Endothelial cell of umbilical vein (primary cell): ENCODE measurements at regions not wholly inside any gene's neighbourhood (a gene's known extent, or its start where the extent isn't known, plus 50 kb on each side); places are given as distances from the start of the nearest gene placed in this dataset.
"Not testable (repeated sequence)": the region's sequence is repeated elsewhere in the genome, so short reads cannot be mapped to it uniquely, and the experiment has no call there.

Experiments used
- BruUV-seq: library from RNA; stranded (reverse); fragments of 400-500 nt; replicated peaks from 2 replicates; lab custom pipeline; 2021; lab: Mats Ljungman, UMichigan
- CTCF ChIA-PET: fragments of 300-600, 350-600 bp; sonication (Branson Sonifier 250); formaldehyde crosslinking; loops from one replicate; lab custom pipeline; 2021; ENCODE audit warnings: antibody characterized with exemption, inconsistent platforms; lab: Charles Lee
- POLR2A ChIA-PET: fragments of 300-600, 350-600 bp; sonication (Branson Sonifier 250); formaldehyde crosslinking; loops from one replicate; lab custom pipeline; 2021; ENCODE audit warnings: antibody characterized with exemption, inconsistent platforms; lab: Charles Lee
- DNase-seq: peaks from one replicate; pipeline ENCODE4 v3.0.0-alpha.2; 2011; ENCODE audit warnings: low read depth, low spot score
- FAIRE-seq: peaks from 2 replicates; lab custom pipeline; 2011; peaks lifted over from hg19 to GRCh38; lab: Jason Lieb, UNC
- H2AFZ ChIP-seq: 2 replicates; pipeline ENCODE4 v1.6.0; 2012; ENCODE audit warnings: low read depth, low read length, control low read depth, inconsistent platforms
- H3K27ac ChIP-seq: 2 replicates; pipeline ENCODE4 v1.5.1; 2011; ENCODE audit warnings: low read depth, mild to moderate bottlenecking, control low read depth, low read length, moderate library complexity; ENCODE audit not compliant: insufficient read depth
- H3K27me3 ChIP-seq, 2 experiments: 2 replicates each; pipeline versions ENCODE4 v1.6.0 to v1.6.1; 2011; ENCODE audit warnings: low read length in 2 of 2, mixed read lengths in 1 of 2; ENCODE audit not compliant: control insufficient read depth in 2 of 2, insufficient read depth in 2 of 2
- H3K36me3 ChIP-seq, 2 experiments: 2 replicates in 1 of 2; 3 replicates in 1 of 2; pipeline ENCODE4 v1.5.1; 2011; ENCODE audit warnings: low read length in 2 of 2, mild to moderate bottlenecking in 1 of 2, moderate library complexity in 1 of 2; ENCODE audit not compliant: control insufficient read depth in 2 of 2, insufficient read depth in 2 of 2; ENCODE audit errors: extremely low read depth in 1 of 2
- H3K4me1 ChIP-seq: 3 replicates; pipeline ENCODE4 v1.5.1; 2011; ENCODE audit warnings: mild to moderate bottlenecking, low read length; ENCODE audit not compliant: control insufficient read depth, insufficient read depth; ENCODE audit errors: extremely low read depth
- H3K4me2 ChIP-seq: 2 replicates; pipeline ENCODE4 v1.6.1; 2011; ENCODE audit warnings: low read length, control low read depth, mixed read lengths; ENCODE audit not compliant: insufficient read depth
- H3K4me3 ChIP-seq, 3 experiments: fragments of 200-600 bp in 1 of 3; sonication (generic), shearing (Covaris generic) in 1 of 3; replicated peaks in 1 of 3; 2 replicates each; pipeline ENCODE4 v1.5.1; 2011 to 2016; ENCODE audit warnings: control low read depth in 3 of 3, low read length in 3 of 3, mild to moderate bottlenecking in 2 of 3, inconsistent platforms in 1 of 3, low read depth in 1 of 3, moderate library complexity in 1 of 3; ENCODE audit not compliant: insufficient read depth in 1 of 3
- H3K79me2 ChIP-seq: 2 replicates; pipeline ENCODE4 v1.6.0; 2012; ENCODE audit warnings: low read length, inconsistent platforms; ENCODE audit not compliant: control insufficient read depth, insufficient read depth
- H3K9ac ChIP-seq: replicated peaks from 2 replicates; pipeline ENCODE3; 2011; ENCODE audit warnings: low read length, control low read depth; ENCODE audit not compliant: insufficient read depth; ENCODE audit errors: extremely low read depth
- H3K9me1 ChIP-seq: replicated peaks from 3 replicates; pipeline ENCODE4 v1.6.0; 2011; ENCODE audit warnings: mild to moderate bottlenecking, low read length; ENCODE audit not compliant: control insufficient read depth, insufficient read depth; ENCODE audit errors: extremely low read depth
- H3K9me3 ChIP-seq: replicated peaks from 2 replicates; pipeline ENCODE4 v1.5.1; 2012; ENCODE audit warnings: low read length, inconsistent platforms; ENCODE audit not compliant: control insufficient read depth, insufficient read depth
- H4K20me1 ChIP-seq: replicated peaks from 2 replicates; pipeline ENCODE3; 2011; ENCODE audit warnings: mild to moderate bottlenecking, low read length; ENCODE audit not compliant: control insufficient read depth, insufficient read depth; ENCODE audit errors: extremely low read depth
- CTCF ChIP-seq, 2 donors: IDR thresholded peaks; 1 replicate in 1 of 2; 2 replicates in 1 of 2; pipeline ENCODE4 v1.5.1; 2011; ENCODE audit warnings: low read length in 2 of 2, mild to moderate bottlenecking in 2 of 2, moderate library complexity in 2 of 2, control low read depth in 1 of 2, inconsistent platforms in 1 of 2, low read depth in 1 of 2; ENCODE audit not compliant: insufficient read depth in 1 of 2; ENCODE audit errors: extremely low read depth in 1 of 2
- EZH2 ChIP-seq: IDR thresholded peaks from 2 replicates; pipeline ENCODE4 v1.6.1; 2012; ENCODE audit warnings: borderline replicate concordance, low read depth, mild to moderate bottlenecking, moderate library complexity, low read length, inconsistent platforms; ENCODE audit not compliant: severe bottlenecking
- FOS ChIP-seq: IDR thresholded peaks from 2 replicates; pipeline ENCODE4 v1.6.1; 2011; ENCODE audit warnings: mild to moderate bottlenecking, low read length, moderate library complexity, borderline replicate concordance; ENCODE audit not compliant: insufficient read depth
- GATA2 ChIP-seq: IDR thresholded peaks from 2 replicates; pipeline ENCODE4 v1.7.0; 2011; ENCODE audit warnings: low read depth, mild to moderate bottlenecking, moderate library complexity, mixed read lengths, low read length; ENCODE audit not compliant: insufficient read length, insufficient read depth
- JUN ChIP-seq: IDR thresholded peaks from 2 replicates; pipeline ENCODE4 v1.6.1; 2011; ENCODE audit warnings: borderline replicate concordance, low read depth; ENCODE audit not compliant: insufficient read length, insufficient read depth
- MYC ChIP-seq: IDR thresholded peaks from one replicate; pipeline ENCODE4 v1.6.1; 2011; ENCODE audit warnings: mild to moderate bottlenecking, low read depth, low read length
- POLR2A ChIP-seq: IDR thresholded peaks from 2 replicates; pipeline ENCODE4 v1.6.1; 2012; ENCODE audit warnings: low read depth, mild to moderate bottlenecking, control low read depth, low read length
- POLR2AphosphoS5 ChIP-seq: IDR thresholded peaks from 2 replicates; pipeline ENCODE4 v1.6.1; 2012; ENCODE audit warnings: low read depth, mild to moderate bottlenecking, control low read depth, low read length, moderate library complexity; ENCODE audit not compliant: insufficient read depth
- dilution Hi-C: fragments of 300-500 bp; cut with MboI; formaldehyde crosslinking; loops from one replicate; pipeline ENCODE4 v1.15.0; 2019; ENCODE audit warnings: low sequenced_read_pairs; ENCODE audit not compliant: extremely low pct_ligation_motif_present
- intact Hi-C: fragments of 100-400 bp; cut with micrococcal nuclease; formaldehyde crosslinking; loops from one replicate; pipeline ENCODE4 v1.10.0; 2022
- TF ChIP-seq, protein P1 (sequence below): IDR thresholded peaks from 2 replicates; pipeline ENCODE4 v1.6.1; 2011; ENCODE audit not compliant: insufficient read depth, insufficient read length

DNA sequence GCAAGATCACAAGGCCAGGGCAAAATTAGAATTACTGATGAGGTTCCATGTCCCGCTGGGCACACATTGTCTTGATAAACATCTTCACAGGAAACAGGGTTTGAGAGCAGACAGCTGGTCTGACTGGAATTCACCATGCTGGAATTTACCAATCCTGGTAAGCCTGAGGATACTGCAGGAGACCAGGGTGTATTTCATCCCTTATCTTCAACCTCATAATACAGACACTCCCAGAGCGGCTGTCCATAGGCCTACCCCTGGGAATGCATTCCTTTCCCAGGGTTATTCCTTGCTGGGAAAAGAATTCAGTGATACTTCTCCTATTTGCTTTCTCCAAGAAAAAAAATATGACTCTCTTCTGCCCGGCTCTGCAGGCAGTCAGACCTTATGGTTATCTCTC lies 875.1 kb upstream of the ACVR2A start:
- H3K9me1 ChIP-seq, H2AFZ ChIP-seq, intact Hi-C loops, H3K79me2 ChIP-seq, POLR2A ChIA-PET, dilution Hi-C loops, H3K27me3 ChIP-seq, H4K20me1 ChIP-seq, H3K4me3 ChIP-seq, H3K9me3 ChIP-seq, H3K4me1 ChIP-seq, H3K4me2 ChIP-seq, H3K9ac ChIP-seq, CTCF ChIA-PET, BruUV-seq, FAIRE-seq, H3K36me3 ChIP-seq, DNase-seq, H3K27ac ChIP-seq: not testable (repeated sequence)

GRCh38 chr2:146964494-146964893 lies 880.3 kb upstream of the ACVR2A start:
- ChIA-PET CTCF (interaction anchor here (0.6 to 1.6 kb wide), 2 partner anchors 12 to 159 kb away, joined by 4 to 5 read pairs; no protein-coding TSS in a partner anchor), POLR2A (no interaction called here)
- Histone ChIP-seq H3K27me3 (no peaks in the 10 kb centered on the region), H3K4me1 (no peaks in the 10 kb centered on the region), H3K9me1 (no peaks in the 10 kb centered on the region), H3K79me2 (no peaks in the 10 kb centered on the region), H3K9ac (no peak overlapping the region), H3K27ac (no peak overlapping the region), H2AFZ (no peak overlapping the region), H3K9me3 (no peaks in the 10 kb centered on the region), H4K20me1 (no peaks in the 10 kb centered on the region), H3K36me3 (no peaks in the 10 kb centered on the region), H3K4me3 (no peak overlapping the region), H3K4me2 (no peak overlapping the region)
- FAIRE-seq = no peak
- dilution Hi-C loops = no loop called here
- no TSS peak for BruUV-seq
- intact Hi-C loops = no loop called here
- no peak for TF ChIP-seq FOS
- no peak for TF ChIP-seq JUN
- TF ChIP-seq MYC = no peak
- TF ChIP-seq POLR2AphosphoS5 = no peak
- TF ChIP-seq, protein P1, sequence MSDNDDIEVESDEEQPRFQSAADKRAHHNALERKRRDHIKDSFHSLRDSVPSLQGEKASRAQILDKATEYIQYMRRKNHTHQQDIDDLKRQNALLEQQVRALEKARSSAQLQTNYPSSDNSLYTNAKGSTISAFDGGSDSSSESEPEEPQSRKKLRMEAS = no peak
- no peak for TF ChIP-seq EZH2
- no peak for TF ChIP-seq GATA2
- no peak for TF ChIP-seq CTCF (IDR thresholded peaks at IDR 0.05; ENCODE audit: extremely low read depth in 1 of 2, insufficient read depth in 1 of 2, low read depth in 1 of 2, low read length in 2 of 2)
- TF ChIP-seq POLR2A = no peak
- DNase-seq = no peak
